Mammary epithelial cell (primary cell): ENCODE measurements at regions not wholly inside any gene's neighbourhood (a gene's known extent, or its start where the extent isn't known, plus 50 kb on each side); places are given as distances from the start of the nearest gene placed in this dataset.

Source experiments
- EZH2 ChIP-seq: IDR thresholded peaks from 2 replicates; pipeline ENCODE4 v1.6.1; 2012; ENCODE audit warnings: low read length, inconsistent platforms, borderline replicate concordance
- TF ChIP-seq, protein P1 (sequence below), 2 donors: IDR thresholded peaks in 1 of 2; conservative IDR thresholded peaks in 1 of 2; 2 replicates each; pipeline ENCODE4 v1.5.1; 2011 to 2012; ENCODE audit warnings: inconsistent platforms in 2 of 2, low read length in 2 of 2, mild to moderate bottlenecking in 2 of 2, control low read depth in 1 of 2, low read depth in 1 of 2; ENCODE audit not compliant: insufficient read depth in 1 of 2; ENCODE audit errors: extremely low read depth in 1 of 2

DNA sequence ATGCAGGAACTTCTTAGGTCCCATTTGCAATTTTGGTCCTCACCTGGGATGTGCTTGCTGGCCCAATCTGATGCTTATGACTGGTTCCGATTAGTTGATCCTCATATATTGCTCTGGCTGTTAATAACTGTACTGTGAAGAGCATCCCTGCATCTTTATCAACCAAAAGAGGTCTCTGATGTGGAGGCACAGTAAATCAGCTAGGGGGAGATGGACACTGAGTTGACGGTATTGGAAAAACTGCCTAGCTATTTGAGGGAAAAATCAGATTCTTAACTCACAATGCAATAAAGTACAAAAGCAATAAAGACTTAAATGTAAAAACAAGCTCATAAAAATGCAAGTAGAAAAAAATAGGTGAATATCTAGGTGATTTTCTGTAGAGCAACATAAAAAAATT lies 188.0 kb upstream of the TCF4 start:
- TF ChIP-seq, protein P1, sequence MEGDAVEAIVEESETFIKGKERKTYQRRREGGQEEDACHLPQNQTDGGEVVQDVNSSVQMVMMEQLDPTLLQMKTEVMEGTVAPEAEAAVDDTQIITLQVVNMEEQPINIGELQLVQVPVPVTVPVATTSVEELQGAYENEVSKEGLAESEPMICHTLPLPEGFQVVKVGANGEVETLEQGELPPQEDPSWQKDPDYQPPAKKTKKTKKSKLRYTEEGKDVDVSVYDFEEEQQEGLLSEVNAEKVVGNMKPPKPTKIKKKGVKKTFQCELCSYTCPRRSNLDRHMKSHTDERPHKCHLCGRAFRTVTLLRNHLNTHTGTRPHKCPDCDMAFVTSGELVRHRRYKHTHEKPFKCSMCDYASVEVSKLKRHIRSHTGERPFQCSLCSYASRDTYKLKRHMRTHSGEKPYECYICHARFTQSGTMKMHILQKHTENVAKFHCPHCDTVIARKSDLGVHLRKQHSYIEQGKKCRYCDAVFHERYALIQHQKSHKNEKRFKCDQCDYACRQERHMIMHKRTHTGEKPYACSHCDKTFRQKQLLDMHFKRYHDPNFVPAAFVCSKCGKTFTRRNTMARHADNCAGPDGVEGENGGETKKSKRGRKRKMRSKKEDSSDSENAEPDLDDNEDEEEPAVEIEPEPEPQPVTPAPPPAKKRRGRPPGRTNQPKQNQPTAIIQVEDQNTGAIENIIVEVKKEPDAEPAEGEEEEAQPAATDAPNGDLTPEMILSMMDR (conservative IDR thresholded peaks at IDR 0.05 in 1 of 2, IDR thresholded peaks at IDR 0.05 in 1 of 2; ENCODE audit: extremely low read depth in 1 of 2, insufficient read depth in 1 of 2, low read depth in 1 of 2, low read length in 2 of 2) = no peak
- no peak for TF ChIP-seq EZH2
